NCI-H128 (cell line): ENCODE measurements at regions not wholly inside any gene's neighbourhood (a gene's known extent, or its start where the extent isn't known, plus 50 kb on each side); places are given as distances from the start of the nearest gene placed in this dataset.

ENCODE experiments used
- DNase-seq: peaks from one replicate; lab custom pipeline; 2025; ENCODE audit not compliant: unreplicated experiment; lab: John Stamatoyannopoulos, UW

DNA sequence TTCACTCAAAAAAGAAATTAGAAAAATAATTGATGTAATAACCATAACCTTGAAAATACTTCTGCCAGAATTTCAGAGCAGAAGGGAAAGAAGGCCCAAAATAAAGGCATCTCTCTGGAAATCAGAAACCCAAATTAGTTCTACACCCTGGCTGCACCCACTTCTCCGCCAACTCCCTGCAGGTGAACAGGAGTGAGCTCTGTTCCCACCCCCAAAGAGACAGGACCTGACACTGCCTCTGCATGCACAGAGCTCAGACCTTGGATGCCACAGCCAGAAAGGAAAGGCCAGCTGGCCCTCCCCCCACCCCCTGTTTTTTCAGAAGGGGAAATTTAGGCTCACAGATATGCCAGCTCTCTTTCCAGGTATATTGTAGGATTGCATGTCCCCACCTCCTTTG lies 228.2 kb downstream of the BCL11B start:
- no peak for DNase-seq

DNA sequence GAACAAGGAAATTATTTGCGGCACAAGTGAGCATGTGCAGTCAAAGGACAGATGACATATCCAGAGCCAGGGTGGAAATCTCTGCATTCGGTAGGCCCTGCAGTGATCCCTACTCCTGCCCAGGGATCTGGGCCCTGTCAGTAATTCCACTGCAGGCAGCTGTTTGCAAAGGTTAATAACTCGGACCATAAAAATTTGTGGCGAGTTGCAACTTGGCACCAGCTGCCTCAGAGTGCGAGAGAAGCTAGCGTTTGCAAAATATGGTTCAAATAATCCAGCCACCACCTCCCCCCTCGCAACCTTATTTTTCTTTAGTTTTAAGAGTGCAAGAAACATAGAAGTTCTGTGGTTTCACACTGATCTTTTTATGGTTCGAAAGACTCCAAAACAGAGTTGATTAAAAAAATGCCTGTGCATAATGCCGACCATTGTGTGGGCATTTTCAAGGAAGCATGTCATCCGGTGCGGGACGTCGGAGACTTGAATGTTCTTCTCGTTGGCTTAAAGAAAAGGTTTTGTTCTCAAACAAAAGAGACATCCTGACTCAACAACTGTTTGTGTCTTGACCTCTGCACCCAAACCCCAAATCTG lies 224.5 kb downstream of the BCL11B start:
- no peak for DNase-seq

DNA sequence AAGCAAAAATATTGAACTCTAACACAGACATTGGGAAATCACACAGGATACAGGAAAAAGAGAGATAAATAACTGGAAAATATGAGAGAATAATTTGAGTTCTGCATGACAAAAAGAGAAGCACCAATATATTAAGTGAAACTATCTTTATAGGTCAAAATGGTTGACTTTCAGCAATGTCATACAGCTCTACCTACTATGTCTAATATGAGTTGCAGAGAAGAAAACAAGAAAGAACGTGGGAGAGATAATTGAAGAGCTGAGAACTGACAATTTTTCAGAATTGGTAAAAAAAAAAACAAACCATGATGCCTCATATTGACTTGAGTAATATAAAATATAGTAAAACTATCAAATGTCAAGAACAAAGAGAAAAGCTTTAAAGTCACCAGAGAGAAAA lies 221.7 kb downstream of the BCL11B start:
- no peak for DNase-seq

DNA sequence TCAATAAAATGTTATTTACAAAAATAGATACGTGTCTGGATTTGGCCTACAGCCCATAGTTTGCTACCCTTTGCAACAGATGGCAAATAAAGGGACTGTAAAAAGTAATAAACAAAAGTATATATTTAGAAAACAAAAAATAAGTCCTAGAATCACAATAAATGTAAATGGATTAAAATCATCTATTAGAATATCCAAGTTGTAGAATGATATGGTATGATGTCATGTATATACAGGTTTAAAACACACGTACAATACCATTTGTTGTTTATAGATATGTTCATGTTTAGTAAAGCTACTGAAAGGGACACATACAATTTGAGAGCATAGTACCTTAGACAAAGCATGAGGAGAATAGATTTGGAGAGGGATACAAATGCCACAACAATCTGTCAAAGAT lies 219.5 kb downstream of the BCL11B start:
- no peak for DNase-seq

DNA sequence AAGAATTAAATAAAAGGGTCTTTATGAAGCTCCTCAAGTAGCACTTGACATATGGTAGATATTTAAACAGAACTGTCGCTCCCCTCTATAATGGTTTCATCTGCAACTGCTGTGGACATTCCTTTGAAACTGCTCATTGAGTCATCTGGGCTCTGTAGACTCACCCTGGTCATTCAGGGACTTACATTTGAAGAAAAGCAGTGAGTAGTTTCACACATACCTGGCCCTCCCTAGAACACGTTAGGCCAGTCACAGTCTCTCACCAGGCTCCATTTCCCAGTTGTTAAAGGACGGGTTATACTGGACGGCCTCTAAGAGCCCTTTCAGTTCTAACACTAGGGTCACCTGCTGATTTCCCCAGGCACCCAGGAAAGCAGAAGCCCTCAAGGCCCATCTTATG lies 217.0 kb downstream of the BCL11B start:
- no peak for DNase-seq

DNA sequence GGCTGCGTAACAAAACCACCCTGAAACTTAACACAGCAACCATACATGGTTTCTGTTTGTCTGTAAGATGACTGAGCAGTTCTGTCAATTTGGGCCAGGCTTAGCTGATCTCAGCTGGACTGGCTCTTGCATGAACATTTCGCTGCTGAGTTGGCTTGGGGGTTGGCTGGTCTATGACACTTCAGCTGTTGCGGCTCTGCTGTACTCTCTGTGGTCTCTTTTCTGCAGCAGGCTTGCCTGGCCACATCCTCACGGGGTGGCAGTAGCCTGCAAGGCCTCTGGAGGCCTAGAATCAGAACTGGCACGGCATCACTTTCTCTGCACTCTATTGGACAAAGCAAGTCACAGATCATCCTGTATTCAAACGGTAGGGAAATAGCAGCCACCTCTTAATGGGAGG lies 216.2 kb downstream of the BCL11B start:
- no peak for DNase-seq

DNA sequence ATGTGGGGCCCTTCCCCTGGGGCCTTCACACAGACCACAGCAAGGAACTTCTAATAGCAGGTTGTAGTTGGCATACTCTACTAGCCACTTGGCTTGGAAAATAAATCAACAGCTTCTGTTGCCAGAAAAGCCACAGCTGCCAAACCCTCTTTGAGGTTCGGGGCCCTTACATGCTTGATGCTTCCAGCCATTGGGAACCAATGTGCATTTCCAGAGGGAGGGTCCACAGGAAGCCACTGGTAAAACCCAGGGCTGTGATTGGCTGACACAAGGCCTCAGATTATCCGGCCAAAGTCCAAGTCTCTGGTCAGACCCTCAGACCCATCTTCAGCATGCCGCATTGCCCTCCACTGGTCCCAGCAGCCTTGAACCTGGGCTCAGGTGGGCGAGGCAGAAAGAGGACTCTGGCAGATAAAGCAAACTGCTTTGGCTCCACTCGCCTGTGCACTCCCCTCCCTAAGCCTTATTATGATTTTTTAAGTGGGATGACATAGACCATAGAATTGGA lies 214.4 kb downstream of the BCL11B start:
- no peak for DNase-seq

DNA sequence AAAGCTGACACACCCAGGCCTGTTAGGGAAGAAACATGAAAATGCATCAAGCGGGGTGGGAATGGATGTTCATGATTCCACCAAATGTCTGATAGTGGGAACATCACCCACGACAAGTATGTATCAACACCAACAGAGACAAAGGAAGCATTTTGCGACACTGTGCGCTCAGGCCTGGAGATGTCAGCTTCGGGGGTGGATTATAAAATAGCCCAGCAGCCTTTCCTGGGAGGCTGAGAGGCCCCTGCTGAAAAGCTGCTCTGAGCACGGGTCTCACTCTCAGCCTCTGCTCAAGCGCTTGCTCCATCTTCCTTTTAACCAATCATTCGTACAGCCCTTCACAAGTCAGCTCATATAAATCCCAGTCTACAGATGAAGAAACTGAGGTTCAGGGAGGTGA lies 213.5 kb downstream of the BCL11B start:
- DNase-seq = no peak

DNA sequence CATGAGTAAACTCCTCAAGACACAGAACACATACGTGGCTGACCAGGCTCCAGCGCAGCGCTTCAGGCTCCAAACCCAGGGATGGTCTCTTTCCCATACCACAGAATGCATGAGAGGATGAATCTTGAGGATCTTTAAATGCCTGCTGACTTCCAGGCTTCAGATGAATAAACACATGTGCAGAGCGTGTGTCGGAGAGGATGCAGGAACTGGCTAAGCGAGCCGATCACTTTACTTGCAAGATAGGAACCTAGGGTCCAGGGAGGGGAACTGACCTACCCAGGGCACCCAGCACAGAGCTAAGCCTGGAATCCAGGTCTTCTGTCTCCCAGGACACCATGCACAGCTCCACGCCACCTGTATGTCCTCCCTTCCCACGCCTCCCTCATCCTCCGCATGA lies 209.8 kb downstream of the BCL11B start:
- no peak for DNase-seq

DNA sequence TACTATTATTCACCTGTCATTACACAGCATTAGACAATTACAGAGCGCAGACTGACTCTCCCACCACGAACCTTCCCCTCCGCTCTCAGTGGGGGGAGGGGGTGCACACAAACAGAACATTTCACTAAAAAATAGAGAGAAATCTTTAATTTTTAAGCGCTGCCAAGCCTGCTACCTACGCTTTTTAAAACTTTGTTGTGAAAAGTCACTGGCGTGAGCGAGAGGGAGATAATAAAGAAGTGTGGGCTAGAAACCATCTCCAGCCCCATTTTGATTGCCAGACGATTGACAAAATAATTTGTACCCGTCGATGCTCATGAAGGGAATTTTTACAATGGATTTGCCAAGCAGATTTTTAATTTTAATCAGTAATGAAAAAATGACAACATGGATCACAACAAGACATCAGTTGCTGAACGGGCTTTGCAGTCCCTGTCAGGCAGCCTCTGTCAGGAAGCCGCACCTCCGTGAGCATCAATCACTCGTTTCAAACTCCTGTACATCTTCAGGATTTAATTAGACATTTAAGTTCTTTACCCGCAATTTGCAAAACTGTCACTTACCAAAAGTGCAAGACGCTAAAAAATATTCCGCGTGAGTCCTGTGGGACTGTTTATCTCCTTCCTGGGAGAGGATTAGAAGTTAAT lies 209.1 kb downstream of the BCL11B start:
- no peak for DNase-seq

DNA sequence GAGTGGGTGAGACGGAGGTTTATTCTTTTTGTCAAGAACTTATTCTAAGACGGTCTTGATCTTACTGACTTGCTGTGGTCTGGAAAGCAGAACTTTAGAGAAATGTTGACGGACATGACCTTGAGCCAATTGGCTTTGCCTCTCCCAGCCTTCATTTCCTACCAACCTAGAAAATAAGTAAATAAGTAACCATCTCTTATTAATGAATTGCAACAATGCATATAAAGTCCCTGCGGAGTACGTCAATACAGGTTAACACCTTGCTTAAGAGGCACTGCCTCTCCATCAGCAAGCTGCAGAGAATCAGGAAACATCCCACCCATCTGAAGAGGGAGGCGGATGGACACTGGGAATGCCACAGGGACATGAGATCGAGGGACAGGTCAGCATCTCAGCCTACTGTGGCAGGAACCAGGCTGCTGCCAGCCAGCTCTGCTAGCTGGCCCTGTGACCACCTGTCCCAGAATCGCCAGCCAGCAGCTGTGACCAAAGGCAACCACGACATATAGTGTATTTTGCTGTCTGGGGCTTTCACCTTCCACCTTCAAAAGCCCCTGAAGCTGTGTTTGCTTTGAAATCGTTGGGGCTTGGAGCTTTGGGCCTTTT lies 208.3 kb downstream of the BCL11B start:
- no peak for DNase-seq

DNA sequence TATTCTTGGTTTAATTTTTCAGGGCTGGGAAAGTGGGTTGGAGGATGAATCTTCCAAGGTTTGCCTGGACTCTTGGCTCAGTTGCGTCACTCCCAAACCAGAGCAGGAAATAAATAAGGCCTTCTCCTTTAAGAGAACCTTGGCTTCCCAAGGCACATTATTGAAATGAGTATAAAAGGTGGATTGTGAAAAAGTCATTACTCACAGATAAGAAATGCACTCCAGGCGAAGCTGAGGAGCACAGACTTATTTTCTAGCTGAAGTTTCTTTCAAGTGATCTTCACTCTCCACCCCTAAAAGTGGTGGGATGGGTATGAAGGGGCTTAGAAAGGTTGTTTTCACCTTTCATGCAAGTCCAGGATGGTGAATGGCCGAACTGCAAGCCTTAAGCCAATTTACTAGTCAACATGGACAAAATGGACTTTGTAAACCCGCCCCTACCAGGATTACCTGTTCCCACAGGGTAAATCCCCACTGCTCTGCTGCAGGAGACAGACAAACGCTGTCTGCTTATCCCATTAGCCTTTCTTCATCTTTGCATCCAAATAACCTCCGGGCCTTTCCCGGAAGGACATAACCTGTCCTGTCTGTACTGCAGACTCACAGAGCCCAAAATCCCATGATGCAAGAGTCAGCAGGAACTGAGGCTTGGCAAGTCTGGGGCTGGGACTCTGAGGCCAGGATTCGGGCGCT lies 207.6 kb downstream of the BCL11B start:
- no peak for DNase-seq

DNA sequence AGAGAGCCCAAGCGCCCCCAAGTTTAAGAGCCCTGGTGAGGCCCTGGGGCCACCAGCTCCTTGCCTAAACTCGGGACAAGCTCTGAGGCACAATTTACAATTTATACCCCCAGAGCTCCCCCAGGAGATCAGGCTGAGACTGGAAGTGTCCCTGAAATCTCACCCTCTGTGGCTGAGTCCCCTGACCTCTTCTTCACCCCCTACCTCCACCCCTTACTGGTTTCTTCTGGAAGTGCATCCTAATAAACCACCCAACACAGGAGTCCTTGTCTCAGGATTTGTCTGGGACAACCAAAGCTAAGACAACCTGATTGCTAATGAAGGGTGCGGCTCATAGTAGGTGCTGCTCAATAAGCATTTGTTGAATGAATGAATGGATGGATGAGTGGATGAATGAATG lies 206.4 kb downstream of the BCL11B start:
- DNase-seq = no peak

DNA sequence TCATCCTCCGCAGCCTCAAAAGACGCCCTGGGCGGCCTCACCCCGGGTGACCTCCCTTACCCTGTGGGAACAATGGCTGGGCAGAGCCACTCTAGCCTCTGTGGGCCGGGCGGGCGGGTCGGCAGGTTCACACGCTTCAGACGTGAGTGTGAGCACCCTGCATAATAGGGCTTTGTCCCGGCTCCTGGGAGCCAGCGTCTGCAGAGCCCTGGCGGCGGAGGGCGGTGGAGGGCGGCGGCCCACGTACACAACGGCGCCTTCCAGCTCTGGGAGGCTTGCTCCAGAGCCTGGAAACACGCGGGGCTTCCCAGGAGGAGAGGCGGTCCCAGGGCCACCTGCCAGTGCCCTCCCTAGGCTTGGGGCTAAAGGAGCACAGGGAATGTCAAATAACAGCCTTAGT lies 205.6 kb downstream of the BCL11B start:
- DNase-seq = no peak

DNA sequence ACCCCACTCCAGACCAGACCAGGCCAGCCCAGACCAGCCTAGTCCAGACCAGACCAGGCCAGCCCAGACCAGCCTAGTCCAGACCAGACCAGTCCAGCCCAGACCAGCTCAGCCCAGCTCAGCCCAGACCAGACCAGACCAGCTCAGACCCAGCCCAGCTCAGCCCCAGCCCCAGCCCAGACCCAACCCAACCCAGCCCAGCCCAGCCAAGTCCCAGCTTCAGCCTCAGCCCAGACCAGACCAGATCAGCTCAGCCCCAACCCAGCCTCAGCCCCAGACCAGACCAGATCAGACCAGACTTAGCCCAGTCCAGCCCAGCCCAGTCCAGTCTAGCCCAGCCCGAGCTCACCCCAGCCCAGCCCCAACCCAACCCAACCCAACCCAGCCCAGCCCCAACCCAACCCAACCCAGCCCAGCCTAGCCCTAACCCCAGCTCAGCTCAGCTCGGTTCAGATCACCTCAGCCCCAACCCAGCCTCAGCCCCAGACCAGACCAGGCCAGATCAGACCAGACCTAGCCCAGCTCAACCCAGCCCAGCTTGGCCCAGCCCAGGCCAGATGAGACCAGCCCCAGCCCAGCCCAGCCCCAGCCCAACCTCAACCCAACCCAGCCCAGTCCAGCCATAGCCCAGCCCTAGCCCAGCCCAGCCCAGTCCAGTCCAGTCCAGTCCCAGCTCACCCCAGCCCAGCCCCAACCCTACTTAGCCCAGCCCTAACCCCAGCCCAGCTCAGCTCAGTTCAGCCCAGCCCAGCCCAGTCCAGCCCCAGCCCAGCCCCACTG lies 204.7 kb downstream of the BCL11B start:
- DNase-seq = no peak

DNA sequence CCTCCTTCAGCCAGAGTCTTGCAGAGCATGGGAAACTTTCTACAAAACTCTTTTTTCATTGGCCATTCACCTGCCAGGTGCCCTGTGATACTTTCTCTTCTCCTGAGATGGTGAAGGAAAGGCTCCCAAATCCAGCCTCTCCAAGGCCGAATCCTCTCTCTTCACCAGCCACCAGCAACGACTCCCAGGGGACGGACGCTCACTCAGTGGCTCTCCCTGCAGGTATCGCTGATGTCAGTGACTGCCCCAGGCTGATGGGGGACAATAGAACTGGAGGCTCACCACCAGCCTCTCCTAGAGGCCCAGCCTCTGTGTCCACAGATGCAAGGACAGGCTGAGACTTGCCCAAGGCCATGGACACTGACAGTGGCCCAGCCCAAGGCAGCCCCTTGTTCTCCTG lies 204.1 kb downstream of the BCL11B start:
- no peak for DNase-seq

DNA sequence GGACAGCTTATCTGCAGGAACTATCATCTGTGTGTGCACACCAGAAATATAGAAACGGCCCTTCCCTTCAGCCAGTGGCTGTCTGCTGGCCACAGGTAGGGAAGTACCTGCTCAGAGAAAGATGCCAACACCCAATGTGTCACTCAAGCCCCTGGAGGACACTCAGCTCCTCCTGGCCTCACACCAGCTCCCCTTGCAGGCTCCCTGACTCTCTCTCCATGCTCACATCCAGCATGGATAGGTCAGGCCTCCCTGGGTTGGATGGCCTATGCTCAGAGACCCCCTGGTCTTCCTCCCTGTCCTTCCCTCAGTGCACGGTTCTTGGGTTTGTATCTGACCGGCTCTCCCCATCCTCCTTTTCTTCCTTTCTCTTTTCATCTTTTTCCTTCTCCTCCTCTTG lies 202.1 kb downstream of the BCL11B start:
- no peak for DNase-seq

DNA sequence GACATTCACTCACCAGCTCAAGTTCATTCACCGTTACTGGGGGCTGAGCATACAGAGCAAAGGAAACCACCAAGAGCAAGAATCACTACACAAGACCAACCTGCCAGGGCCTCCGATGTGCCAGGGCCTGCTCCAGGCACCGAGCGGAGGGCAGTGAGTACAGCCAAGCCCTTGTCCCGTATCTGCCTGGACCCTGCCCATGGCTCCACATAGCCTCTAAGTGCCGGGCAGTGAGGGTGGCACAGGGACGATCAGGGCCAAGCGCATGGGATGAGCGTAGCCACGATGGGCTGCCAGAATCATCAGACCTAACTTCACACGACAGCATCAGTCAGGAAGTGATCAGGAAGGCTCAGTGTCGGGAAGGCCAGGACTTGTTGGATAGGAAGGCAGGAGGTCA lies 199.6 kb downstream of the BCL11B start:
- DNase-seq = no peak

DNA sequence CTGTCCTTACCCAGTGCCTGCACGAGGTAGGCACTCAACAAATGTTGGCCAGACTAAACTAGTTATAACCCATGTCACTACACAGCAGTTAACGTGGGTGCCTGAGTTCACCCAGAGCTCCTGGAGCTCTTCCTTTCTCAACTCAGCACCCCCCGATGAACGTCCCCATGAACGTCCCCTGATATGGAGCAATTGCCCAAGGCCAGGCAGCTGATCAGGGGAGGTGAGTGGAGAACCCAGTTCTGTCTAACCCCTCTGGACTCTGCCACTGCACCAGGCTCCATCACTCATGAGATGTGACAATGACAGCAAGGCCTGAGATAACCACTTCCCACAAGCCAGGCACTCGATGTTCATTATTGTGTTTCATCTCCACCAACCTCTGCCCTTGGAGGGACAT lies 199.0 kb downstream of the BCL11B start:
- DNase-seq = no peak

DNA sequence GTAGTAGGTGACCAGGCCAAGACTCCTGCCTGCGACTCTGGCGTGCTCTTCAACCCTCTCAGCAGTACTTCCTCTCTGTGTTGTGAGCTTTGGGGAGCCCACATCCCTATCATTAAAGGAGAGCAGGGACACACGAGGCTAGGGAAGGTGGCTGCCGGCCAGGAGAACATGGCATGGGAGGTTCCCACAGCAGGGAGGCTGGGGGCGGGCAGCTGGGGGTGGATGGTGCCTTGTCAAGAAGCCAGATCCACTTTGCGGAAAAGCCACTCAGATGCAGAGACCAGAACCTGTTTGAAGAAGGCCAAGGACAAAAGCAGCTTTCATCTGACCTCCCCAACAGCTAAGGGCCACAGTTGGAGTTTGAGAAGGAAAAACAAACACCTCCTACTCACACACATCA lies 198.6 kb downstream of the BCL11B start:
- DNase-seq = no peak

DNA sequence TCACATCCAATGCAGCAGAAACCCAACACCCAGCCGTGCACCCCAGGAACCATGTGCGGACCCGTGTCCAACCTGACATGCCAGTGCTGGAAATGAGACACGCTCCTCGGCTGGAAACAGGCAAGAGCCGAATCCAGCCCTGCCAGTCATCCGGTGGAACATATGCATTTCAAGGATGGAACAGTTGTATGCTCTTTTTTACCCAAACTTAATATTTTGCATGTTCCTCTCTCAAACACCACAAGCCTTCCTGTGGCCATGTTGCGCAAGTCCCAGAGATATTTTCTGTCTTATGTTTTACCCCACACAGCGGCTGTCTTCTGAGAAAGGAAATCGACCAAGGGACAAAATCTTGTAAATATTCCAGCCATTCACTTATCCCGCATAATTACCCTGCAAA lies 196.9 kb downstream of the BCL11B start:
- no peak for DNase-seq
